Neural crest cell (in vitro differentiated cells): ENCODE measurements at regions not wholly inside any gene's neighbourhood (a gene's known extent, or its start where the extent isn't known, plus 50 kb on each side); places are given as distances from the start of the nearest gene placed in this dataset.

ENCODE experiments used
- DNase-seq: peaks from one replicate; pipeline ENCODE4 v3.0.0; 2021; ENCODE audit warnings: low read depth, mixed read lengths, low spot score
- H3K27ac Mint-ChIP-seq: one replicate; pipeline ENCODE4 v1.8.0; 2021; ENCODE audit warnings: mild to moderate bottlenecking, mixed read lengths; ENCODE audit not compliant: unreplicated experiment
- H3K27me3 Mint-ChIP-seq: 2 replicates; pipeline ENCODE4 v1.8.0; 2021; ENCODE audit warnings: low read depth, mild to moderate bottlenecking, mixed read lengths
- H3K36me3 Mint-ChIP-seq: 2 replicates; pipeline ENCODE4 v1.8.0; 2021; ENCODE audit warnings: low read depth, mild to moderate bottlenecking, mixed read lengths
- H3K4me1 Mint-ChIP-seq: 2 replicates; pipeline ENCODE4 v1.8.0; 2021; ENCODE audit warnings: mixed read lengths
- H3K4me3 Mint-ChIP-seq: one replicate; pipeline ENCODE4 v1.8.0; 2021; ENCODE audit warnings: mild to moderate bottlenecking, mixed read lengths
- H3K9me3 Mint-ChIP-seq: 2 replicates; pipeline ENCODE4 v1.8.0; 2021; ENCODE audit warnings: mixed read lengths
- CTCF ChIP-seq: fragments of 200-600 bp; sonication (generic); conservative IDR thresholded peaks from 2 replicates; pipeline ENCODE4 v1.5.0; 2021; ENCODE audit warnings: antibody characterized with exemption, mild to moderate bottlenecking

- Mint-ChIP-seq H3K27me3 (no peaks in the 10 kb centered on the region), H3K36me3 (no peaks in the 10 kb centered on the region), H3K9me3 (no peaks in the 10 kb centered on the region), H3K4me3 (no peak overlapping the region), H3K27ac (no peak overlapping the region), H3K4me1 (peaks cover 20% of the 10 kb centered on the region)
- no peak for TF ChIP-seq CTCF
- no peak for DNase-seq
These were observed 98.7 kb upstream of the IFNE start for GRCh38 chr9:21580636-21581378.

GRCh38 chr9:21583628-21584377, 101.7 kb upstream of the IFNE start:
- TF ChIP-seq CTCF, result no peak
- H3K27me3 Mint-ChIP-seq, result no peaks in the 10 kb centered on the region
- no peak overlapping the region for H3K4me3 Mint-ChIP-seq
- no peaks in the 10 kb centered on the region for H3K9me3 Mint-ChIP-seq
- no peaks in the 10 kb centered on the region for H3K4me1 Mint-ChIP-seq
- no peaks in the 10 kb centered on the region for H3K36me3 Mint-ChIP-seq
- H3K27ac Mint-ChIP-seq, result no peak overlapping the region
- no peak for DNase-seq

GRCh38 chr9:21584890-21585289, 102.8 kb upstream of the IFNE start:
- Mint-ChIP-seq H3K4me1 (no peaks in the 10 kb centered on the region), H3K4me3 (no peak overlapping the region), H3K9me3 (no peaks in the 10 kb centered on the region), H3K27me3 (no peaks in the 10 kb centered on the region), H3K27ac (no peak overlapping the region), H3K36me3 (no peaks in the 10 kb centered on the region)
- no peak for DNase-seq
- TF ChIP-seq CTCF, result no peak

DNA sequence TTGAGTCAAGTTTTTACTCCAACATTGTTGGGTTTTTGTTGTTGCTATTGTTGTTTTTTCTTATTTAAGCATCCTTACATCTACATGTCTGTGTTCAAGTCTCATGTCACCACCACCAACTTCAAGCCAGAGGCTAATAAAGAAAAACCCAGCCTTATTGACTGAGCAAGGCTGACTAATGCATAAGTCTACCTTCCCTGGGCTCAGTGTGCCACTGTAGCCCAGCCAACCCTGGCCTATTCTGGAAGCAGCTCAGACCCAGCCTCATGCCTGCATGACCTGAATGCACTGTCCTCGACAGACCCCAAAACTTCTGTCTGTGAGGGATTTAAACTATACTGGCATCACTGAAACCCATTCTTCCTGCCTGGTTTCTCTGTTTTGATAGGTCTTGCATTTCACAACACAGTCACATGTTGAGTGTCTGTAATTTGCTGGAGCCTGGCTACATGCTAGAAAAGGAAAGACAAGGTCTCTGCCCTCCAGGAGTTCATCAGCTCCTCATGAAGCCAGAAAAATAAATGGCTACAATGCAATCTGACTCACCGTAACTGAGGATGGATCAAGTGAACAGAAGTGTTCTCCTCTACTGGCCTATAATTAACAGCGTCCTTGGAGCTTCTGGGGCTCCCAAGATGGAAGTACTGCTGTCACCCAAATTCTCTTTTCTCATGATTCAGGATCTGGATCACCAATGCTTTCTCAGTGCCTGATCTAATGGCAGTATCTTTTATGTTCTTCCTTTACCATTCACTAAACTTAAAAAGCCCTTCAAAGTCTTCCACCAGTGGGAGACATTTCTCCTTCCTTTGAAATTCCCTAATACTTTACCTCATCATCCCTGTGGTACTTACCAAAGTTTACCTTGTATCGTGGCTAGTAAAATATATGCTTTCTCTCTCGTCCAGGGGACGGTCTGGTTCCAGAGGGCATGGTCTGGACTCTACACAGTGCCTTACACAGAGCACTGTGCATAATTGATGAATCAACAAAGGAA, 103.9 kb upstream of the IFNE start:
- no peak overlapping the region for H3K27ac Mint-ChIP-seq
- H3K36me3 Mint-ChIP-seq, result no peaks in the 10 kb centered on the region
- DNase-seq, result no peak
- H3K4me3 Mint-ChIP-seq, result no peak overlapping the region
- TF ChIP-seq CTCF, result no peak
- no peaks in the 10 kb centered on the region for H3K4me1 Mint-ChIP-seq
- H3K27me3 Mint-ChIP-seq, result no peaks in the 10 kb centered on the region
- no peaks in the 10 kb centered on the region for H3K9me3 Mint-ChIP-seq

GRCh38 chr9:21589344-21590056, 107.4 kb upstream of the IFNE start:
- Mint-ChIP-seq H3K4me3 (no peak overlapping the region), H3K4me1 (peaks cover 23% of the 10 kb centered on the region), H3K9me3 (no peaks in the 10 kb centered on the region), H3K36me3 (no peaks in the 10 kb centered on the region), H3K27ac (no peak overlapping the region), H3K27me3 (no peaks in the 10 kb centered on the region)
- no peak for TF ChIP-seq CTCF
- DNase-seq, result no peak
